ENCODE measurements at regions not wholly inside any gene's neighbourhood (a gene's known extent, or its start where the extent isn't known, plus 50 kb on each side); places are given as distances from the start of the nearest gene placed in this dataset.

DNA sequence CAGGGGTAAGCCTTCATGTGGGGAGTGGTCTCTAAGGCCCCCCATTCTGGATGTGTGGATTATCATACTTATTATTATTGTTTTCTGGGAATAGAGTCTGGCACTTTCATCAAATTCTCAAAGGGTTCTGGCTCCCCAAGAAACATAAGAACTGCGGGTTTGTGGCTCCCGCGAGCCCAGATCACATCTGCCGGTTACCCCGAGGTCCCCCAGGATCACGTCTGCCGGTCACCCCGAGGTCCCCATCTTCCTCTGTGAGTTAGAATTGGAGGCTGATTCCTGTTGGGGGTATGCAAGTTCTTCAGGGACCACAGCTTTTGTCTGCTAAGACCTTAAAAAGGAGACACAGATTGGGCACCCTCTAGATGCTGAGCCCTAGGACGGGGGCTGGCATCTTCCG is 116.7 kb upstream of the FRMD1 start:
- no TSS peak for BruUV-seq (replicated peaks)
- peaks cover 0 to 7% of the 10 kb centered on the region in 2 experiments; a peak in 1 of 5 replicates for H3K4me1 ChIP-seq (replicated peaks in 1 of 2; ENCODE audit: control insufficient read depth in 2 of 2, insufficient read depth in 2 of 2, low read length in 2 of 2)
- H3K9me1 ChIP-seq (ENCODE audit: control insufficient read depth, insufficient read depth, low read length): no peaks in the 10 kb centered on the region
- no peak overlapping the region for H3K9ac ChIP-seq (ENCODE audit: insufficient read depth in 1 of 2, low read depth in 2 of 2, low read length in 2 of 2)
- H3K9me3 ChIP-seq (replicated peaks; ENCODE audit: control insufficient read depth, insufficient read depth, low read depth, low read length): no peaks in the 10 kb centered on the region
- ATAC-seq: no peak
- no peaks in the 10 kb centered on the region for H3K79me2 ChIP-seq (ENCODE audit: control insufficient read depth, insufficient read depth, low read length)
- DNase-seq (ENCODE audit: extremely low read depth in 1 of 4, low spot score in 3 of 4): no peak
- intact Hi-C loops (cut with micrococcal nuclease): loop anchor here (2.0 to 10.0 kb wide), 2 partner anchors 161 to 689 kb away; no protein-coding TSS in a partner anchor
- H2AFZ ChIP-seq (ENCODE audit: low read depth, low read length): no peak overlapping the region
- no peaks in the 10 kb centered on the region for H3K36me3 ChIP-seq (ENCODE audit: control insufficient read depth, insufficient read depth, low read length)
- WGBS (ENCODE audit: insufficient coverage, low coverage, missing lambda C conversion rate): 4% methylated on average over 10 of the region's 10 CpGs
- H3K27me3 ChIP-seq (ENCODE audit: control insufficient read depth in 2 of 2, insufficient read depth in 2 of 2, low read length in 2 of 2): peaks cover 52 to 95% of the 10 kb centered on the region in 2 experiments
- no peak for FAIRE-seq
- in situ Hi-C loops (cut with MboI): no loop called here
- no peak overlapping the region for H3K4me2 ChIP-seq (ENCODE audit: insufficient read depth, low read length)
- no peak overlapping the region for H3K4me3 ChIP-seq
- TF ChIP-seq ZNF561 (CRISPR knock-in tag; conservative IDR thresholded peaks at IDR 0.05) (no peak), BHLHE40 (IDR thresholded peaks at IDR 0.05; ENCODE audit: low read length) (no peak), IRF2 (CRISPR knock-in tag; IDR thresholded peaks at IDR 0.05) (no peak), PPARD (CRISPR knock-in tag; IDR thresholded peaks at IDR 0.05) (no peak), STAT5B (CRISPR knock-in tag; IDR thresholded peaks at IDR 0.05) (no peak), ZKSCAN8 (CRISPR knock-in tag; IDR thresholded peaks at IDR 0.05) (no peak), PTBP1 (IDR thresholded peaks at IDR 0.05; ENCODE audit: low read depth, low read length) (no peak), DPF2 (IDR thresholded peaks at IDR 0.05) (no peak), SMAD2 (IDR thresholded peaks at IDR 0.05; ENCODE audit: low read depth, low read length) (no peak), ZNF146 (CRISPR knock-in tag; IDR thresholded peaks at IDR 0.05; ENCODE audit: unreplicated experiment) (no peak), ZNF76 (CRISPR knock-in tag; IDR thresholded peaks at IDR 0.05; ENCODE audit: borderline replicate concordance) (no peak), ZNF79 (CRISPR knock-in tag; IDR thresholded peaks at IDR 0.05; ENCODE audit: low read depth) (no peak), PHF21A (IDR thresholded peaks at IDR 0.05; ENCODE audit: borderline replicate concordance, low read depth) (no peak)
- TF ChIP-seq, protein P1, sequence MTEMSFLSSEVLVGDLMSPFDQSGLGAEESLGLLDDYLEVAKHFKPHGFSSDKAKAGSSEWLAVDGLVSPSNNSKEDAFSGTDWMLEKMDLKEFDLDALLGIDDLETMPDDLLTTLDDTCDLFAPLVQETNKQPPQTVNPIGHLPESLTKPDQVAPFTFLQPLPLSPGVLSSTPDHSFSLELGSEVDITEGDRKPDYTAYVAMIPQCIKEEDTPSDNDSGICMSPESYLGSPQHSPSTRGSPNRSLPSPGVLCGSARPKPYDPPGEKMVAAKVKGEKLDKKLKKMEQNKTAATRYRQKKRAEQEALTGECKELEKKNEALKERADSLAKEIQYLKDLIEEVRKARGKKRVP (CRISPR knock-in tag; IDR thresholded peaks at IDR 0.05): no peak
- H4K20me1 ChIP-seq (replicated peaks; ENCODE audit: control insufficient read depth, insufficient read depth, low read length): peaks cover 10% of the 10 kb centered on the region
- CTCF ChIA-PET (ENCODE audit: low intra/inter-chr PET ratio): no interaction called here
- no peak overlapping the region for H3K27ac ChIP-seq (ENCODE audit: extremely low read depth, low read depth, low read length)
- POLR2A ChIA-PET: interaction anchor here (0.6 kb wide), 1 partner anchor 591 kb away, joined by 3 read pairs; no protein-coding TSS in a partner anchor
